ENCODE measurements at regions not wholly inside any gene's neighbourhood (a gene's known extent, or its start where the extent isn't known, plus 50 kb on each side); places are given as distances from the start of the nearest gene placed in this dataset.
"Not testable (repeated sequence)": the region's sequence is repeated elsewhere in the genome, so short reads cannot be mapped to it uniquely, and the experiment has no call there.

- ATAC-seq (ENCODE audit: insufficient number of reproducible peaks, low FRiP score, low read depth) (no peak), DNase-seq (ENCODE audit: low spot score) (no peak)
- H3K27me3 ChIP-seq (replicated peaks; ENCODE audit: insufficient read depth): no peaks in the 10 kb centered on the region
- H3K9me3 ChIP-seq: no peaks in the 10 kb centered on the region
- no peaks in the 10 kb centered on the region for H3K36me3 ChIP-seq
- no peaks in the 10 kb centered on the region for H3K4me1 ChIP-seq (ENCODE audit: control insufficient read depth in 1 of 2, low read depth in 2 of 2)
- TF ChIP-seq, protein P1, sequence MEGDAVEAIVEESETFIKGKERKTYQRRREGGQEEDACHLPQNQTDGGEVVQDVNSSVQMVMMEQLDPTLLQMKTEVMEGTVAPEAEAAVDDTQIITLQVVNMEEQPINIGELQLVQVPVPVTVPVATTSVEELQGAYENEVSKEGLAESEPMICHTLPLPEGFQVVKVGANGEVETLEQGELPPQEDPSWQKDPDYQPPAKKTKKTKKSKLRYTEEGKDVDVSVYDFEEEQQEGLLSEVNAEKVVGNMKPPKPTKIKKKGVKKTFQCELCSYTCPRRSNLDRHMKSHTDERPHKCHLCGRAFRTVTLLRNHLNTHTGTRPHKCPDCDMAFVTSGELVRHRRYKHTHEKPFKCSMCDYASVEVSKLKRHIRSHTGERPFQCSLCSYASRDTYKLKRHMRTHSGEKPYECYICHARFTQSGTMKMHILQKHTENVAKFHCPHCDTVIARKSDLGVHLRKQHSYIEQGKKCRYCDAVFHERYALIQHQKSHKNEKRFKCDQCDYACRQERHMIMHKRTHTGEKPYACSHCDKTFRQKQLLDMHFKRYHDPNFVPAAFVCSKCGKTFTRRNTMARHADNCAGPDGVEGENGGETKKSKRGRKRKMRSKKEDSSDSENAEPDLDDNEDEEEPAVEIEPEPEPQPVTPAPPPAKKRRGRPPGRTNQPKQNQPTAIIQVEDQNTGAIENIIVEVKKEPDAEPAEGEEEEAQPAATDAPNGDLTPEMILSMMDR (IDR thresholded peaks at IDR 0.05): no peak
- H3K4me3 ChIP-seq: no peak overlapping the region
- no peak overlapping the region for H3K27ac ChIP-seq
These were observed 50.1 kb upstream of the LTA4H start for GRCh38 chr12:96085475-96085874.

- DNase-seq (ENCODE audit: low spot score): not testable (repeated sequence)
These were observed 50.8 kb upstream of the LTA4H start for GRCh38 chr12:96086190-96086589.

DNA sequence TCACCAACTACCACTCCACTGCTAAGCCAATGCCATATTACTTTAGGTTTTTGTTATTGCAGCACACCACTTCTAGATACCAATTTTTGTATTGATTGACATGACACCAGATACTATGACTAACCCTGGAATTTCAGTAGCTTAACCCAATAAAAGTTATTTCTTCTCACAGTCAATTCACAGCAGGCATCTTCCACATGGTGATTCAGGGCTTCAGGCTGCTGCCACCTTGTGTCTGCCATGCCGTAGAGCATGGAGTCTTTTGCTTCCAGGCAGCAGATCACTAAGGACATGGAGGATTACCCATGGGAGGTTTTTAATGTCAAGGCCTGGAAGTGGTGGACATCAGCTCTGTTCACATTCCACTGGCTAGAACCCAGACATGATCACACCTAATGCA lies 56.4 kb upstream of the LTA4H start:
- H3K9me3 ChIP-seq: no peaks in the 10 kb centered on the region
- no peak overlapping the region for H3K4me3 ChIP-seq
- H3K27ac ChIP-seq: no peak overlapping the region
- TF ChIP-seq, protein P1 (IDR thresholded peaks at IDR 0.05): no peak
- H3K36me3 ChIP-seq: no peaks in the 10 kb centered on the region
- no peaks in the 10 kb centered on the region for H3K27me3 ChIP-seq (replicated peaks; ENCODE audit: insufficient read depth)
- no peak for DNase-seq (ENCODE audit: low spot score)
- H3K4me1 ChIP-seq (ENCODE audit: control insufficient read depth in 1 of 2, low read depth in 2 of 2): no peaks in the 10 kb centered on the region
- no peak for ATAC-seq (ENCODE audit: insufficient number of reproducible peaks, low FRiP score, low read depth)

More at GRCh38 chr12:96086190-96086589, 50.8 kb upstream of the LTA4H start:
- H3K27me3 ChIP-seq (replicated peaks; ENCODE audit: insufficient read depth); H3K4me1 ChIP-seq (ENCODE audit: control insufficient read depth in 1 of 2, low read depth in 2 of 2); ATAC-seq (ENCODE audit: insufficient number of reproducible peaks, low FRiP score, low read depth); H3K4me3 ChIP-seq; H3K9me3 ChIP-seq; H3K27ac ChIP-seq; H3K36me3 ChIP-seq: not testable (repeated sequence)

DNA sequence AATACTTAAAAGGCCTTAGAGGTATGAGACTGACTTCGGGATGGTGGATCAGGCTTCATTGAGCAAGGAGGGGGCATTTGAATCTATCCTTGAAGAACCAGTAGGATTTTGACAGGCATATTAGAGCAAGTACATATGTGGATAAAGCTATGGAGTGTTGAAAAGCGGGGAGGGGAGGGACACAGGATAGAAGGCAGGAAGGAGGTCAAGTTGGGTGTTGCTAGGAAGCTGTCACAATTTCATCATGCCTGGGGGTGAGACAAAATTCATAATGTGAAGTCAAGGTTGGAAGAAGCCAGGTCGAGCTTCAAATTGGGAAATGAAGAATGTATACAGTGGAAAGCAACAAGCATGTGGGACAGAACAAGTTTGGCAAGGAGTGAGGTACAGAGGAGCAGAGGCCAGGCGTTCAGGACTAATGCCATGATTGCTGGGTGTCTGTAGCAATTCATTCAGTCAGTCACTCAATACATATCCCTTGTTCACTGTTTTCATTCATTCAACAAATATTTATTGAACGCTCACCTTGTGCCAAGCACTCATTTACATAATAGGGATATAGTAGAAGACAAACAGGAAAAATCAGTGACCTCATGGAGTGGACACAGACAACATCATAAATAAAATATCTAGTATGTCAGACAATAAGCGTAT lies 58.3 kb upstream of the LTA4H start:
- DNase-seq (ENCODE audit: low spot score): no peak

DNA sequence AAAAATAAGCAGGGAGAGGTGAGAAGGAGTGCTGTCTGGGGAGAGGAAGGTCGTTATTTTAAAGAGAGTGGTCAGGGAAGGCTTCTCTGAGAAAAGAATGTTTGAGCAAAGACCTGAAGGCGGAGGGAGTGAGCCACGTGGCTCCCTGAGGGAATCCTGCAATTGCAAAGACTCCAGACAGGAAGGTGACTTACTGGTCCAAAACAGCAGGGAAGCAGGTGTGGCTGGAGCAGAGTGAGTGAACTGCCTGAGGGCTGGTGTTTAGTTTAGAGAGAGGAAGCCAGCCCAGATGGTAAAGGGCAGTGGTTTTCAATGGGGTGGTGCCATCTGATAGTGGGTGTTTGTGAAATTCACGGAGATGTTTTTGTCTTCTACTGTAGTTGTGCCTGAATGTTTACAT lies 58.8 kb upstream of the LTA4H start:
- H3K36me3 ChIP-seq: no peaks in the 10 kb centered on the region
- no peak for ATAC-seq (ENCODE audit: insufficient number of reproducible peaks, low FRiP score, low read depth)
- H3K27me3 ChIP-seq (replicated peaks; ENCODE audit: insufficient read depth): no peaks in the 10 kb centered on the region
- DNase-seq (ENCODE audit: low spot score): no peak
- TF ChIP-seq, protein P1 (IDR thresholded peaks at IDR 0.05): no peak
- H3K4me3 ChIP-seq: no peak overlapping the region
- H3K27ac ChIP-seq: no peak overlapping the region
- H3K9me3 ChIP-seq: no peaks in the 10 kb centered on the region
- H3K4me1 ChIP-seq (ENCODE audit: control insufficient read depth in 1 of 2, low read depth in 2 of 2): no peaks in the 10 kb centered on the region

More for the DNA sequence above, 58.3 kb upstream of the LTA4H start:
- no peaks in the 10 kb centered on the region for H3K36me3 ChIP-seq
- TF ChIP-seq, protein P1 (IDR thresholded peaks at IDR 0.05): no peak
- H3K4me3 ChIP-seq: no peak overlapping the region
- no peaks in the 10 kb centered on the region for H3K27me3 ChIP-seq (replicated peaks; ENCODE audit: insufficient read depth)
- no peak for ATAC-seq (ENCODE audit: insufficient number of reproducible peaks, low FRiP score, low read depth)
- H3K9me3 ChIP-seq: no peaks in the 10 kb centered on the region
- H3K4me1 ChIP-seq (ENCODE audit: control insufficient read depth in 1 of 2, low read depth in 2 of 2): no peaks in the 10 kb centered on the region
- H3K27ac ChIP-seq: no peak overlapping the region

- Histone ChIP-seq H3K27ac (no peak overlapping the region), H3K27me3 (replicated peaks; ENCODE audit: insufficient read depth) (no peaks in the 10 kb centered on the region), H3K4me3 (no peak overlapping the region), H3K9me3 (no peaks in the 10 kb centered on the region), H3K36me3 (no peaks in the 10 kb centered on the region), H3K4me1 (ENCODE audit: control insufficient read depth in 1 of 2, low read depth in 2 of 2) (peaks cover 3 to 6% of the 10 kb centered on the region in 2 donors)
- TF ChIP-seq, protein P1 (IDR thresholded peaks at IDR 0.05): no peak
- no peak for ATAC-seq (ENCODE audit: insufficient number of reproducible peaks, low FRiP score, low read depth)
- no peak for DNase-seq (ENCODE audit: low spot score)
These were observed 63.2 kb upstream of the LTA4H start for GRCh38 chr12:96098631-96099030.
